CD4-positive, alpha-beta T cell treated with Interleukin-4 for 1 hour (primary cell): ENCODE measurements at regions not wholly inside any gene's neighbourhood (a gene's known extent, or its start where the extent isn't known, plus 50 kb on each side); places are given as distances from the start of the nearest gene placed in this dataset.
"Not testable (repeated sequence)": the region's sequence is repeated elsewhere in the genome, so short reads cannot be mapped to it uniquely, and the experiment has no call there.

Experiments used
- DNase-seq, 2 donors: peaks; one replicate each; pipeline ENCODE4 v3.0.0-alpha.2; 2020 to 2022

GRCh38 chr15:20367093-20367492 is 174.5 kb downstream of the GOLGA6L6 start:
- DNase-seq: no peak

DNA sequence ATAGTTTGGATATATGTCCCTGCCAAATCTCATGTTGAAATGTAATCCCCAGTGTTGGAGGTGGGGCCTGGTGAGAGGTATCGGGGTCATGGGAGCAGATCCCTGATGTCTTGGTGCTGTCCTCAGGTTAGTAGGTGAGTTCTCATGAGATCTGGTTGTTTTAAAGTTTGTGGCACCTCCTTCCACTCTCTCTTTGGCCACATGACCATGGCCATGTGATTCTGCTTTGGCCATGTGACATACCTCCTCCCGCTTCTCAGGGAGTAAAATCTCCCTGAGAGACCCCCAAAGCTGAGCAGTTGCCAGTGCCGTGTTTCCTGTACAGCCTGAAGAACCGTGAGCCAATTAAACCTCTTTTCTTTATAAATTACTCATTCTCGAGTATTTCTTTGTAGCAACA is 178.0 kb downstream of the GOLGA6L6 start:
- not testable (repeated sequence) for DNase-seq

GRCh38 chr15:20361091-20361490 is 180.5 kb downstream of the GOLGA6L6 start:
- no peak for DNase-seq

GRCh38 chr15:20358779-20359414 is 182.7 kb downstream of the GOLGA6L6 start:
- no peak for DNase-seq

GRCh38 chr15:20358066-20358778 is 183.4 kb downstream of the GOLGA6L6 start:
- DNase-seq: no peak

GRCh38 chr15:20357481-20358065 is 184.0 kb downstream of the GOLGA6L6 start:
- no peak for DNase-seq

- DNase-seq: no peak
Measured at GRCh38 chr15:20356911-20357480, 184.6 kb downstream of the GOLGA6L6 start.

- peak; percentile 76 to 80 for DNase-seq
Measured at GRCh38 chr15:20356444-20356910, 185.1 kb downstream of the GOLGA6L6 start.

GRCh38 chr15:20355256-20355868 is 186.2 kb downstream of the GOLGA6L6 start:
- DNase-seq: no peak

DNA sequence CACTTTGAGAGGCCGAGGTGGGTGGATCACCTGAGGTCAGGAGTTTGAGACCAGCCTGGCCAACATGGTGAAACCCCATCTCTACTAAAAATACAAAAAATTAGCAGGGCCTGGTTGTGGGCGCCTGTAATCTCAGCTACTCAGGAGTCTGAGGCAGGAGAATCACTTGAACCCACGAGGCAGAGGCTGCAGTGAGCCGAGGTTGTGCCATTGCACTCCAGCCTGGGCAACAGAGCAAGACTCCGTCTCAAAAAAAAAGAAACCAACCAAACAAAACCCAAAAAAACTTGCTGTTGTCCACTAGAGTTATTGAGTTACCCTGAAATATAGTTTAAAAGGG is 186.7 kb downstream of the GOLGA6L6 start:
- not testable (repeated sequence) for DNase-seq

- DNase-seq: no peak
Measured at GRCh38 chr15:20353966-20354883, 187.4 kb downstream of the GOLGA6L6 start.

DNA sequence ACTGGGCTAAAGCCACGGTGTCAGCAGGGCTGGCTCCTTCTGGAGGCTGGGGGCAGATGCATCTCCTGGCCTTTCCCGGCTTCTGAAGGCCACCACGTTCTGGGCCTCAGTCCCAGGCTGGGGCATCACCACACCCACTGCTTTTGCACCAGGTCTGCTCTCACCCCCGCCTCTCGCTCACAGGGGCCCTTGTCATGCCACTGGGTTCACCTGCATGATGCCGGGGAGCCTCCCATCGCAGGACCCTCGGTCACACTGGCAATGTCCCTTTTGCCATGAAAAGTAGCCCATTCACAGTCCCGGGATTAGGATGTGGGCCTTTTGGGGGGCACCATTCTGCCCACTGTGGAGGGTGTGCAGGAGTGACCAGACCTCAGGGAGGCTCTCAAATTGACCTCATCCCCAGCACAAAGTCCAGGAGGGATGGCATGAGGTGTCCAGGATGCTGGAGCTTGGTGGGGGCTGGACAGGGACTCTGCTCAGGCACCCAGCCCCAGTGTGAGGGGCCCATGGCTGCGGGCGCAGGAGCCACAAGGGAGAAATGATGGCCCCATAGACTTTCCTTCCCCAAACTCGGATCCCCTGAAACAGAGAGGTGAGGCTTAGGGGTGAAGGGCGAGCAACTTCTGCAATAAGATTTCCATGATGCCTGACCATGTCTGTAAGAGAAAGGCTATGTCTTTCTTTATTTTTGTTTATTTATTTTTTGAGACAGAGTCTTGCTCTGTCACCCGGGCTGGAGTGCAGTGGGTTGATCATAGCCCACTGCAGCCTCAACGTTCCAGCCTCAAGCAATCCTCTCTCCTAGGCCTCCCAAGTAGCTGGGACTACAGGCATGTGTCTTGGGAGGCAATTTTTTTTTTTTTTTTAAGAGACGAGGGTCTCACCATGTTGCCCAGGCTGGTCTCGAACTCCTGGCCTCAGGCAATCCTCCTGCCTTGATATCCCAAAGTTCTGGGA is 189.1 kb downstream of the GOLGA6L6 start:
- no peak for DNase-seq

DNA sequence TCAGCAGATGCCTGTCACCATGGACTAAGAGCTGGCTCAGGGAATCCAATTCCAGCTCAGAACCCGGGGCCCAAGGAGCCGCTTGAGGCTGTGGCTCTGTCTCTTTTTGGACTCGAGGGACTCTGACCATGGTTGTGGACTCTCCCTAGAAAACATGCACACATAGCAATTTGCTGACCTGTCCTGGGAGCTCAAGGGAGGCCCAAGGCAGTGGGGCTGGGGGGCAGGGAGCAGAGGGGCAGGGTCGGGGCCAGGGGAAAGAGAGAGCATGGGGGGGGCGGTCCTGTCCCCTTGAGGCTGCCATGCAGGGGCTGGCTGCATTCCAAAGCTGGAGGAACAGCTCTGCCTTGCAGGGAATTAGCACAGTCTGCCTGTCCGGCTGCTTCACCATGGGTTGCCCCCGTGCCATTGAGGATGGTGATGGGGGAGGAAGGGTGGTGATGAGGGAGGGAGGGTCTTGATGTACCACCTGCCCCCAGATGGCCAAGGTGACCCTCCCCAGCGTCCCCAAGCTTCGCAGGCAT is 190.1 kb downstream of the GOLGA6L6 start:
- DNase-seq: no peak

DNA sequence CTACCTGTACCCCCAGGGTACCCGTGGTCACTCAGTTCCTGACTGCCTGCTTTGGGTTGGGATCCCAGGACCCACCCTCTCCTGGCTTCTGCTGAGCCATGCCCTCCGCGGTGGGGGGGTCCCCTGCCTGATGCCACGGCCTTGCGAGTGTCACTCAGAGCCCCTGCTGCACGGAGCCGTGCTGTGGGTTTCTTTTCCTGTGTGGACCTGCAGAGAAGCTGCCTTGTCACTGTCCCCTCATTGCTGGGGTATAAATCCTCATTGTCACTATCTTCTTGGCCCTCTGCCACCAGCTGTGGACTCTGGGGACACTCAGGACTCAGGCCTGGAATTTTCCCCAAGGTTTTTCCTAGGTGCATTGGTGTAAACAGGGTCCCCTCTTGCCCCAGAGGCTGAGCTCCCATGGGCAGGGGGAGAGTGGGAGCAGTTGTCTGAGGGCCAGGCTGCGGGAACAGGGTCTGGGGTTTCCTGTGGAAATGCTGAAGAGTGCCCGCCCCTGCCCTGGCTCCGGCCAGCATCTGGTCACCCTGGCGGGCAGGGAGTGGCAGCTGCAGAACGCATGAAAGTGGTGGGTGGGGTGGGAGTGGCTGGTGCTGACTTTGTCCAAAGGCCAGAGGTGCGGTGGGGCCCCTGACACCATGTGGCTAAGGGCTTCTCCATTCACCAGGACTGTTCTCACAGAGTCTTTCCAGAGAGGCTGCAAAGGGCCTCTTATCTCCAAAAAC is 191.7 kb downstream of the GOLGA6L6 start:
- no peak for DNase-seq

DNA sequence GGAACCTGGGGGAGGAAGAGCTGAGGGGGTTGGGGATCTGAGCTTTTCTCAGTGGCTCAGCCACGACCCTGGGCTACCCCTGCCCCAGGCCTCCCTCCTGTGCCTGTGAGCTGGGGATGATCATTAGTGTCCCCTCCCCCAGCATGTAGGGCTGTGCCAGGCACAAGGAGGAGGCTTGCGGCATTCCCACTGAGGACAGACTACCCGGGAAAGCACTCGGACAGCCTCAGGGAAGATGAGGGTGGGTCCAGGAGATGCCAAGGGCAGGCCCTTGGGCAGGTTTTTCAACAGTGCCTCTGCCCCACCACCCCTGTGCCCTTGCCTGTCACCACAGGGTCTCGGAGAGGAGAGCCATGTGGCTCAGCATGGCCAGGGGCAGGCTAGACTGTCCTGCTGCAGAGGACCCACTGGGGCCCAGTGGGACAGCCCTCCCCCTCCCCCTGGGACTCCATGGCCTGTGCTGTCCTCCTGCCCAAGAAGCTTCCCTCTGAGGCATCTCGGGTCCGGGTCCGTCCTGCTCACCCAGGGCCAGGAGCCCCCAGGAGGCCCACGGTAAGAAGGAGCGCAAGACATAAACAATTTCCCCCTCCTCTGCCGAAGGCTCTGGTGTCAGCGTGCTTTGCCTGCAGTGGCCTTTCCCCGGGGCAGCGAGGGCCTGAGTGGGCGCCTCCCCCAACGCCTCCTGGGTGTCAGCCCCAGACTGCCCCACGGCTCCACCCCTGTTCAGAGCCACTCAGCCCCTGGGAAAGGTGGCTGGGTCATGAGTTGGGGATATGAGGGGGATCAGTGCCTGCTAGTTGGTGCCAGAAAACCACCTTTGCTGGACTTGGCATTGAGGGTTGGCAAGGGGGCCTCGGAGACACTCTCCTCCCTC is 192.5 kb downstream of the GOLGA6L6 start:
- no peak for DNase-seq

GRCh38 chr15:20348291-20348899 is 193.2 kb downstream of the GOLGA6L6 start:
- DNase-seq: no peak

DNA sequence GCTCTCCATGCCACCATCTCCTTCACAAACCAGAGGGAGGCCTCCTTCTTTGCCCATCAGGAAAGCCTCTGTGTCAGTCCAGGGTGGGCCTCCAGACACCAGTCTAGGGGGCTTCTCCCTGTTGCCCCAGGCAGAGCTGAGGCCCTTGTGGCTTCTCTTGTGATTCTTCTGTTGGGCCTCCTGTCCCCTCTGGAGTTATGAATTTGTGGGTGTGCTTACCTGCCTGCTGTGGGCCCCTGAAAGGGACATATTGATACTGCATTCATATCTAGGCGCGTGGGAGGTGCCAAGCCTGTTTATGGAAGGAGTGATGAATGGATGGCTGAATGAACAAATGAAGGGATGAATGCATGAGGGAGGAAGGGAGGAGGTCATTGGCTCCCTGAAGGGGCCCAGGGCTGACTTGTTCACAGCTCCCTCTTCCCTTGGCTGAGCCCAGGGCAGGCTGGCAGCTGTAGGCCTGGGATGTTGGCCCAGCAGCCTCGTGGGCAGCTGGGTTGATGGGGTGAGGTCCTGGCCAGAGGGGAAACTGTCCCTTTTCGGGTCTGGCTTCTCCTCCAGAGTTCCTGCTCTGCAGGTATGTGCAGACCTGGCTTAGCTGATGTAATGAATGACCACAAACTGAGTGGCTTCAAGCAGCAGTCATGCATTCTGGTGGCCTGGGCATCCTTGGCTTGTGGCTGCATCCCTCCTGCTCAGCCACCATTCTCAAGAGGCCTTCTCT is 195.4 kb downstream of the GOLGA6L6 start:
- no peak for DNase-seq

- no peak for DNase-seq
Measured at GRCh38 chr15:20345401-20345958, 196.1 kb downstream of the GOLGA6L6 start.
